Suprapubic skin (tissue), 4 donors: ENCODE measurements at regions not wholly inside any gene's neighbourhood (a gene's known extent, or its start where the extent isn't known, plus 50 kb on each side); places are given as distances from the start of the nearest gene placed in this dataset.

Source experiments
- DNase-seq, 2 donors: peaks; one replicate each; pipeline ENCODE4 v3.0.0-alpha.2; 2019; ENCODE audit warnings: low spot score in 2 of 2
- H3K27ac ChIP-seq: fragments of 200-600 bp; sonication (generic); one replicate; pipeline ENCODE4 v1.5.1; 2019
- H3K27me3 ChIP-seq: fragments of 200-600 bp; sonication (generic); one replicate; pipeline ENCODE4 v1.5.1; 2019
- H3K36me3 ChIP-seq: fragments of 200-600 bp; sonication (generic); one replicate; pipeline ENCODE4 v1.5.1; 2019
- H3K4me1 ChIP-seq: fragments of 200-600 bp; sonication (generic); one replicate; pipeline ENCODE4 v1.5.1; 2019
- H3K4me3 ChIP-seq: fragments of 200-600 bp; sonication (generic); one replicate; pipeline ENCODE4 v1.5.1; 2019; ENCODE audit warnings: mild to moderate bottlenecking
- H3K9me3 ChIP-seq: fragments of 200-600 bp; sonication (generic); one replicate; pipeline ENCODE4 v1.5.1; 2019
- CTCF ChIP-seq, 2 donors: fragments of 200-600 bp in 1 of 2; fragments of 450-650 bp in 1 of 2; sonication (generic) in 1 of 2; IDR thresholded peaks; one replicate each; pipeline ENCODE4 v1.5.1; 2016 to 2019; ENCODE audit warnings: antibody characterized with exemption in 2 of 2, mild to moderate bottlenecking in 1 of 2, moderate library complexity in 1 of 2
- EP300 ChIP-seq: sonication (generic); formaldehyde crosslinking; IDR thresholded peaks from one replicate; pipeline ENCODE4 v1.6.1; 2017; ENCODE audit warnings: antibody characterized with exemption
- POLR2A ChIP-seq, 2 donors: fragments of 450-650 bp; IDR thresholded peaks; one replicate each; pipeline ENCODE4 v1.6.1; 2017; ENCODE audit warnings: antibody characterized with exemption in 2 of 2, mild to moderate bottlenecking in 2 of 2, moderate library complexity in 2 of 2
- POLR2AphosphoS5 ChIP-seq, 3 donors: sonication (generic); formaldehyde crosslinking; IDR thresholded peaks; one replicate each; pipeline ENCODE4 v1.6.1; 2017; ENCODE audit warnings: antibody characterized with exemption in 3 of 3
- WGBS: methylation state at CpG from one replicate; pipeline ENCODE4 v1.1.5; 2018; 5-methylcytosine and 5-hydroxymethylcytosine counted together

GRCh38 chr20:50429412-50429811 is 80.8 kb upstream of the PTPN1 start:
- TF ChIP-seq POLR2AphosphoS5 (IDR thresholded peaks at IDR 0.05) (no peak), EP300 (no peak), CTCF (IDR thresholded peaks at IDR 0.05) (no peak), POLR2A (IDR thresholded peaks at IDR 0.05) (no peak)
- Histone ChIP-seq H3K36me3 (no peaks in the 10 kb centered on the region), H3K27ac (peak overlapping the region; percentile 76), H3K4me1 (peaks cover 48% of the 10 kb centered on the region), H3K9me3 (no peaks in the 10 kb centered on the region), H3K4me3 (no peak overlapping the region), H3K27me3 (no peaks in the 10 kb centered on the region)
- WGBS = 35% methylated on average over 5 of the region's 5 CpGs
- DNase-seq = no peak

- Histone ChIP-seq H3K9me3 (no peaks in the 10 kb centered on the region), H3K36me3 (no peaks in the 10 kb centered on the region), H3K27ac (peak overlapping the region; percentile 76), H3K27me3 (no peaks in the 10 kb centered on the region), H3K4me3 (no peak overlapping the region), H3K4me1 (peaks cover 48% of the 10 kb centered on the region)
- TF ChIP-seq EP300 = no peak
- TF ChIP-seq CTCF (IDR thresholded peaks at IDR 0.05) = no peak
- no peak for TF ChIP-seq POLR2AphosphoS5 (IDR thresholded peaks at IDR 0.05)
- no peak for TF ChIP-seq POLR2A (IDR thresholded peaks at IDR 0.05)
- WGBS = 58% methylated on average over 9 of the region's 9 CpGs
- DNase-seq = no peak
Observed at GRCh38 chr20:50431066-50431450, 79.1 kb upstream of the PTPN1 start.

GRCh38 chr20:50433001-50433761 is 77.0 kb upstream of the PTPN1 start:
- Histone ChIP-seq H3K36me3 (no peaks in the 10 kb centered on the region), H3K27ac (no peak overlapping the region), H3K4me3 (no peak overlapping the region), H3K27me3 (no peaks in the 10 kb centered on the region), H3K9me3 (no peaks in the 10 kb centered on the region), H3K4me1 (peaks cover 33% of the 10 kb centered on the region)
- no peak for DNase-seq
- WGBS = 92% methylated on average over 4 of the region's 4 CpGs
- no peak for TF ChIP-seq POLR2AphosphoS5 (IDR thresholded peaks at IDR 0.05)
- TF ChIP-seq EP300 = no peak
- TF ChIP-seq POLR2A (IDR thresholded peaks at IDR 0.05) = no peak
- no peak for TF ChIP-seq CTCF (IDR thresholded peaks at IDR 0.05)

GRCh38 chr20:50434321-50434652 is 75.9 kb upstream of the PTPN1 start:
- no peak for DNase-seq
- Histone ChIP-seq H3K4me1 (peaks cover 23% of the 10 kb centered on the region), H3K4me3 (no peak overlapping the region), H3K9me3 (no peaks in the 10 kb centered on the region), H3K36me3 (no peaks in the 10 kb centered on the region), H3K27ac (no peak overlapping the region), H3K27me3 (no peaks in the 10 kb centered on the region)
- TF ChIP-seq POLR2A (IDR thresholded peaks at IDR 0.05) (no peak), CTCF (IDR thresholded peaks at IDR 0.05) (no peak), POLR2AphosphoS5 (IDR thresholded peaks at IDR 0.05) (no peak)
- 93% methylated on average over 1 of the region's 1 CpG for WGBS

- Histone ChIP-seq H3K36me3 (no peaks in the 10 kb centered on the region), H3K4me3 (no peak overlapping the region), H3K9me3 (no peaks in the 10 kb centered on the region), H3K27ac (no peak overlapping the region), H3K27me3 (no peaks in the 10 kb centered on the region), H3K4me1 (peaks cover 18% of the 10 kb centered on the region)
- WGBS = 46% methylated on average over 6 of the region's 6 CpGs
- DNase-seq = no peak
- TF ChIP-seq CTCF (IDR thresholded peaks at IDR 0.05) = no peak
- no peak for TF ChIP-seq EP300
- TF ChIP-seq POLR2A (IDR thresholded peaks at IDR 0.05) = no peak
- TF ChIP-seq POLR2AphosphoS5 (IDR thresholded peaks at IDR 0.05) = no peak
Observed at GRCh38 chr20:50434653-50435396, 75.4 kb upstream of the PTPN1 start.
